ENCODE measurements at regions not wholly inside any gene's neighbourhood (a gene's known extent, or its start where the extent isn't known, plus 50 kb on each side); places are given as distances from the start of the nearest gene placed in this dataset.

- no peak for TF ChIP-seq POLR2AphosphoS5 (IDR thresholded peaks at IDR 0.05; ENCODE audit: insufficient read depth, low read depth, low read length)
- no peak for TF ChIP-seq JUN (IDR thresholded peaks at IDR 0.05; ENCODE audit: borderline replicate concordance, insufficient read depth, insufficient read length, low read depth)
- TF ChIP-seq FOS (IDR thresholded peaks at IDR 0.05; ENCODE audit: borderline replicate concordance, insufficient read depth, low read length), result no peak
- TF ChIP-seq GATA2 (IDR thresholded peaks at IDR 0.05; ENCODE audit: insufficient read depth, insufficient read length, low read depth, low read length), result no peak
- TF ChIP-seq CTCF (IDR thresholded peaks at IDR 0.05; ENCODE audit: extremely low read depth in 1 of 2, insufficient read depth in 1 of 2, low read depth in 1 of 2, low read length in 2 of 2), result no peak
- TF ChIP-seq EZH2 (IDR thresholded peaks at IDR 0.05; ENCODE audit: borderline replicate concordance, low read depth, low read length, severe bottlenecking), result no peak
- TF ChIP-seq POLR2A (IDR thresholded peaks at IDR 0.05; ENCODE audit: low read depth, low read length), result no peak
- no peak for TF ChIP-seq MAX (IDR thresholded peaks at IDR 0.05; ENCODE audit: insufficient read depth, insufficient read length)
- TF ChIP-seq MYC (IDR thresholded peaks at IDR 0.05; ENCODE audit: low read depth, low read length), result no peak
- dilution Hi-C loops (cut with MboI; ENCODE audit: extremely low pct_ligation_motif_present, low sequenced_read_pairs), result no loop called here
- FAIRE-seq, result no peak
Measured at GRCh38 chr11:28481616-28482480, 373.7 kb downstream of the METTL15 start.

More at GRCh38 chr11:28481616-28482480, 373.7 kb downstream of the METTL15 start:
- H4K20me1 ChIP-seq (replicated peaks; ENCODE audit: control insufficient read depth, extremely low read depth, insufficient read depth, low read length), result no peaks in the 10 kb centered on the region
- no TSS peak for BruUV-seq (replicated peaks)
- H3K27me3 ChIP-seq (ENCODE audit: control insufficient read depth in 2 of 2, insufficient read depth in 2 of 2, low read length in 2 of 2), result no peaks in the 10 kb centered on the region
- intact Hi-C loops (cut with micrococcal nuclease), result no loop called here
- POLR2A ChIA-PET, result no interaction called here
- no peak overlapping the region for H3K4me3 ChIP-seq (replicated peaks in 1 of 3; ENCODE audit: insufficient read depth in 1 of 3, low read depth in 1 of 3, low read length in 3 of 3)
- H2AFZ ChIP-seq (ENCODE audit: low read depth, low read length), result no peak overlapping the region
- H3K36me3 ChIP-seq (ENCODE audit: control insufficient read depth in 2 of 2, extremely low read depth in 1 of 2, insufficient read depth in 2 of 2, low read length in 2 of 2), result no peaks in the 10 kb centered on the region
- DNase-seq (ENCODE audit: low read depth, low spot score), result no peak
- H3K79me2 ChIP-seq (ENCODE audit: control insufficient read depth, insufficient read depth, low read length), result no peaks in the 10 kb centered on the region
- no peaks in the 10 kb centered on the region for H3K9me3 ChIP-seq (replicated peaks; ENCODE audit: control insufficient read depth, insufficient read depth, low read length)
- H3K27ac ChIP-seq (ENCODE audit: insufficient read depth, low read depth, low read length), result no peak overlapping the region
- H3K4me1 ChIP-seq (ENCODE audit: control insufficient read depth, extremely low read depth, insufficient read depth, low read length), result no peaks in the 10 kb centered on the region
- H3K4me2 ChIP-seq (ENCODE audit: insufficient read depth, low read length), result no peak overlapping the region
- H3K9me1 ChIP-seq (replicated peaks; ENCODE audit: control insufficient read depth, extremely low read depth, insufficient read depth, low read length), result no peaks in the 10 kb centered on the region
- no peak overlapping the region for H3K9ac ChIP-seq (replicated peaks; ENCODE audit: extremely low read depth, insufficient read depth, low read length)
- CTCF ChIA-PET, result interaction anchor here (1.2 kb wide), 1 partner anchor 48 kb away, joined by 3 read pairs; no protein-coding TSS in a partner anchor
